ENCODE measurements at regions not wholly inside any gene's neighbourhood (a gene's known extent, or its start where the extent isn't known, plus 50 kb on each side); places are given as distances from the start of the nearest gene placed in this dataset.

DNA sequence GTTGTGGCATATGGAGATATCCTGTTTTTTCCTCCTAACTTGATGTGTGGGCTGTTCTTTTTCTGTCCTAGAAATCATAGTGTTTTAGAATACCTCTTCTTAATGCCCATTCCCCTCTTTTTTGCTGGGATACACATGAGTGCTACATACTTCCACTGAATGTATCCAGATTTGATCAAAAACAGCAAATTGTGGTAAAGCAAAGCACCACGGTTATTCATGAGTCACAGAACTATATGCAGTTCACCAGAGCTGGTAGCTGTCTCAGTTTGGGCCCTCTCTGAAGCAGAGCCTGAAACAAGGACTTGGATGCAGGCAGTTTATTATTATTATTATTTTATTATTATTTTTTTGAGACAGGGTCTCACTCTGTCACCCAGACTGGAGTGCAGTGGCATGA is 69.9 kb upstream of the CTLA4 start:
- Histone ChIP-seq H3K4me3 (no peak overlapping the region), H3K27me3 (no peaks in the 10 kb centered on the region), H3K36me3 (no peaks in the 10 kb centered on the region), H3K27ac (no peak overlapping the region), H3K4me1 (peaks cover 0 to 8% (median 0%) of the 10 kb centered on the region in 4 donors), H3K9me3 (no peaks in the 10 kb centered on the region)
- in situ Hi-C loops (cut with MboI; ENCODE audit: low pct_ligation_motif_present in 1 of 4, low pct_unique_long_range_greater_than_20kb in 1 of 4, low sequenced_read_pairs in 3 of 4): no loop called here
- TF ChIP-seq, protein P1, sequence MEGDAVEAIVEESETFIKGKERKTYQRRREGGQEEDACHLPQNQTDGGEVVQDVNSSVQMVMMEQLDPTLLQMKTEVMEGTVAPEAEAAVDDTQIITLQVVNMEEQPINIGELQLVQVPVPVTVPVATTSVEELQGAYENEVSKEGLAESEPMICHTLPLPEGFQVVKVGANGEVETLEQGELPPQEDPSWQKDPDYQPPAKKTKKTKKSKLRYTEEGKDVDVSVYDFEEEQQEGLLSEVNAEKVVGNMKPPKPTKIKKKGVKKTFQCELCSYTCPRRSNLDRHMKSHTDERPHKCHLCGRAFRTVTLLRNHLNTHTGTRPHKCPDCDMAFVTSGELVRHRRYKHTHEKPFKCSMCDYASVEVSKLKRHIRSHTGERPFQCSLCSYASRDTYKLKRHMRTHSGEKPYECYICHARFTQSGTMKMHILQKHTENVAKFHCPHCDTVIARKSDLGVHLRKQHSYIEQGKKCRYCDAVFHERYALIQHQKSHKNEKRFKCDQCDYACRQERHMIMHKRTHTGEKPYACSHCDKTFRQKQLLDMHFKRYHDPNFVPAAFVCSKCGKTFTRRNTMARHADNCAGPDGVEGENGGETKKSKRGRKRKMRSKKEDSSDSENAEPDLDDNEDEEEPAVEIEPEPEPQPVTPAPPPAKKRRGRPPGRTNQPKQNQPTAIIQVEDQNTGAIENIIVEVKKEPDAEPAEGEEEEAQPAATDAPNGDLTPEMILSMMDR (IDR thresholded peaks at IDR 0.05): no peak
- TF ChIP-seq EP300 (IDR thresholded peaks at IDR 0.05; ENCODE audit: low read depth): no peak
- no peak for TF ChIP-seq POLR2A (IDR thresholded peaks at IDR 0.05)
- no peak for TF ChIP-seq POLR2AphosphoS5 (IDR thresholded peaks at IDR 0.05)
- no peak for DNase-seq
- intact Hi-C loops (cut with DNase I; ENCODE audit: low total_unique reads): no loop called here
- whole genome bisulfite sequencing, 2 donors (ENCODE audit: low coverage in 1 of 2): 90% methylated on average over 1 of the region's 1 CpG; no CpG with 5 or more reads in 1 of the 2 donors

DNA sequence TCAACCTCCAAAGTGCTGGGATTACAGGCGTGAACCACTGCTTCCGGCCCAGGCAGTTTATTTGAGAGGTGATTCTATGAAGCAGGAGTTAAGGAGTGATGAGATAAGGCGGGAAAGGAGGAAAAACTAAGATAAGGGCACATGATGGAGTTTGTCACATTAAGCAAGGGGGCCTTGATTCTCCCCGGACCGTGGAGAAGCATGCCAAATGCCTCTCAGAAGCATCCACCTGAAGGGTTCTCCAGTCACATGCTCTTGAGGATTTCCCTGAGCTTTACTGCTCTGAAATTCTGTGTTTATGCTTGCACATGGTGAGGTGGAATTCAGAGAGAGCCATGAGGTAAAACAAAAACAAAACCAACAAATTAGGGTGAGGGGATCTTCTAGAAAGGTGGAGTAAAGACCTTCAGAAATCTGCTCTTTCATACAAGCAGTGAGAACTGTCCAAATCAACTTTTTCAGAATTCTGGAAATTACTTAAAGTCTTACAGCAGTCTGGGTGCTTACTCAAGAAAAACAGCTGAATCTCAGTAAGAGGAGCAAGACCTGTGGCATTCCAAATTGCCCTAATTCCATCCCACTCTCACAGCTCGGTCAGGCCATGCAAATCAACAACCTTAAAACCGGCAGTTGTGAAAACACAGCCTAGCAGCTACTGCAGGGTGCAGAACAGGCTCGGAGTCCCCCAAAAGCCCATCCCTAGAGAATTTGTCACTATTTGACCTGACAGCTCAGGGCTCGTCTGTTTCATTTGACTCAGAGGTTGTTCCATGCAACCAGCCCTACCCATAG is 69.1 kb upstream of the CTLA4 start:
- no peak overlapping the region for H3K27ac ChIP-seq
- intact Hi-C loops (cut with DNase I; ENCODE audit: low total_unique reads): no loop called here
- TF ChIP-seq EP300 (IDR thresholded peaks at IDR 0.05; ENCODE audit: low read depth) (no peak), POLR2AphosphoS5 (IDR thresholded peaks at IDR 0.05) (no peak), POLR2A (IDR thresholded peaks at IDR 0.05) (no peak)
- TF ChIP-seq, protein P1 (IDR thresholded peaks at IDR 0.05): no peak
- no peaks in the 10 kb centered on the region for H3K4me1 ChIP-seq
- no peak for DNase-seq
- no peaks in the 10 kb centered on the region for H3K27me3 ChIP-seq
- in situ Hi-C loops (cut with MboI; ENCODE audit: low pct_ligation_motif_present in 1 of 4, low pct_unique_long_range_greater_than_20kb in 1 of 4, low sequenced_read_pairs in 3 of 4): no loop called here
- H3K36me3 ChIP-seq: no peaks in the 10 kb centered on the region
- no peak overlapping the region for H3K4me3 ChIP-seq
- no peaks in the 10 kb centered on the region for H3K9me3 ChIP-seq
- WGBS, 2 donors (ENCODE audit: low coverage in 1 of 2): 86 to 100% methylated on average over 3 to 9 of the region's 9 CpGs

DNA sequence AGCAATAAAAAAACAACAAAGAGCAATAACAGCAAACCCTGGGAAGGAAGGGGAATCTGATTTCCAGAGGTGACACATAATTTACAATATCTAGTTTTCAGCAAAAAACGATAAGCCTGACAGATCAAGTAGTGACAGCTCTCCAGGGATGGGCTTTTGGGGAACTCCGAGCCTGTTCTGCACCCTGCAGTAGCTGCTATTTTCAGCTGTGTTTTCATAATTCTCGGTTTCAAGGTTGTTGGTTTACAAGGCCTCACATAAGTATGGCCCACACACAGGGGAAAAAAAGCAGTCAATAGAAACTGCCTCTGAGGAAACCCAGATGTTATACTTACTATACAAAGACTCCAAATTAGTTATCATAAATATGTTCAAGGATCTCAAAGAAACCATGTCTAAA is 67.7 kb upstream of the CTLA4 start:
- H3K4me3 ChIP-seq: no peak overlapping the region
- in situ Hi-C loops (cut with MboI; ENCODE audit: low pct_ligation_motif_present in 1 of 4, low pct_unique_long_range_greater_than_20kb in 1 of 4, low sequenced_read_pairs in 3 of 4): loop anchor here in 3 of 4 donors (25.0 kb wide), 3 partner anchors 138 to 563 kb away; partner anchors contain the start of gene CYP20A1 (in 2 of the 3)

DNA sequence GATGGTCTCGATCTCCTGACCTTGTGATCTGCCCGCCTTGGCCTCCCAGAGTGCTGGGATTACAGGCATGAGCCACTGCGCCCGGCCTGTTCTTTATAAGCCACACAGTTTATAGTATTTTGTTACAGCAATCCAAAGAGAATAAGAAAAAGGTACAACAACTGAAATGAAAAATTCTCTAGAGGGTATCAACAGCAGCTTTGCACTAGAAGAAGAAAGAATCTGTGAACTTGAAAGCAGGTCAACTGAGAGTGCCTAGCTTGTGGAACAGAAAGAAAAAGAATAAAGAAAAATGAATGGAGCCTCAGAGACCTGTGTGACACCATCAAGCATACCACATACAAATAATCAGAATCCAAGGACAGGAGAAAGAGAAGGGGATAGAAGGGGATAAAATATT is 66.8 kb upstream of the CTLA4 start:
- no peak for DNase-seq
- 90 to 94% methylated on average over 4 of the region's 4 CpGs for WGBS, 2 donors (ENCODE audit: low coverage in 1 of 2)
- Histone ChIP-seq H3K4me3 (no peak overlapping the region), H3K27ac (no peak overlapping the region), H3K27me3 (no peaks in the 10 kb centered on the region), H3K9me3 (peaks cover 0 to 8% of the 10 kb centered on the region in 2 donors), H3K4me1 (no peaks in the 10 kb centered on the region), H3K36me3 (no peaks in the 10 kb centered on the region)
- in situ Hi-C loops (cut with MboI; ENCODE audit: low pct_ligation_motif_present in 1 of 4, low pct_unique_long_range_greater_than_20kb in 1 of 4, low sequenced_read_pairs in 3 of 4) (loop anchor here in 3 of 4 donors (25.0 kb wide), 3 partner anchors 138 to 563 kb away; partner anchors contain the start of gene CYP20A1 (in 2 of the 3)), intact Hi-C loops (cut with DNase I; ENCODE audit: low total_unique reads) (loop anchor here (1.0 kb wide), 1 partner anchor 24 kb away; no protein-coding TSS in a partner anchor)
- TF ChIP-seq, protein P1 (IDR thresholded peaks at IDR 0.05): no peak
- no peak for TF ChIP-seq POLR2A (IDR thresholded peaks at IDR 0.05)

More for the DNA sequence above, 67.7 kb upstream of the CTLA4 start:
- Histone ChIP-seq H3K4me1 (no peaks in the 10 kb centered on the region), H3K27ac (no peak overlapping the region), H3K36me3 (no peaks in the 10 kb centered on the region), H3K27me3 (no peaks in the 10 kb centered on the region), H3K9me3 (no peaks in the 10 kb centered on the region)
- no peak for DNase-seq
- no peak for TF ChIP-seq POLR2A (IDR thresholded peaks at IDR 0.05)
- TF ChIP-seq POLR2AphosphoS5 (IDR thresholded peaks at IDR 0.05): no peak
- TF ChIP-seq, protein P1 (IDR thresholded peaks at IDR 0.05): no peak
- TF ChIP-seq EP300 (IDR thresholded peaks at IDR 0.05; ENCODE audit: low read depth): no peak
- intact Hi-C loops (cut with DNase I; ENCODE audit: low total_unique reads): no loop called here
- 50 to 67% methylated on average over 1 to 3 of the region's 3 CpGs for WGBS, 2 donors (ENCODE audit: low coverage in 1 of 2)
